ENCODE measurements at regions not wholly inside any gene's neighbourhood (a gene's known extent, or its start where the extent isn't known, plus 50 kb on each side); places are given as distances from the start of the nearest gene placed in this dataset.

DNA sequence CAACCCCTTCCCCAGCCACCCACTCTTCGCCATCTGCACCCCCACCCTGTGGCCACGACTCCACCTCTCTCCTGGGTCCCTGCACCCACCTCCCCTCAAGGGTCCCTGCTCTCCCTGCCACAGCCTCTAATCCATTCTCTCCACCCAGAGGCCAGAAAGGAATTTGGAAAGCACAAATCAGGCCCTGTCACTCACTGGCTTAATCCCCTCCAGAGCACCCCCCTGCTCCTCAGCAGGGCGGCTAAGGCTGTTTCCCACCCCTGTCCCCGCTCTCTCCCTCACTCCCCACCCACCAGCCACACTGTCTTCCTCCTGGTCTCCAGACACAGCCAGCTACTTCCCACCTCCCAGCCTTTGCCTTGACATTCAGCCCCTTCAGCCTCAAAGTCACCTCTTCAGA, 150.0 kb upstream of the LINGO1 start:
- Histone ChIP-seq H3K18ac (ENCODE audit: extremely low read depth, low read length) (peak overlapping the region; percentile 32; the same call in 1 of the 2 replicates), H3K27me3 (replicated peaks in 1 of 4; ENCODE audit: control insufficient read depth in 3 of 4, extremely low read depth in 1 of 4, insufficient read depth in 3 of 4, low read length in 3 of 4) (no peaks in the 10 kb centered on the region), H3K79me1 (ENCODE audit: low read depth, low read length) (no peaks in the 10 kb centered on the region), H3K23ac (ENCODE audit: insufficient read length) (no peak overlapping the region), H4K5ac (ENCODE audit: insufficient read length, low read depth, low read length) (no peak overlapping the region), H2AK5ac (ENCODE audit: low read depth, low read length) (no peak overlapping the region; the same call in 1 of the 2 replicates), H4K20me1 (replicated peaks in 1 of 2; ENCODE audit: control insufficient read depth in 1 of 2, insufficient read depth in 2 of 2, low read length in 2 of 2) (no peaks in the 10 kb centered on the region), H3K27ac (ENCODE audit: low read depth, low read length) (no peak overlapping the region), H3K4me3 (ENCODE audit: extremely low read depth in 1 of 4, insufficient read depth in 2 of 4, low read depth in 3 of 4, low read length in 4 of 4) (no peak overlapping the region), H3K56ac (replicated peaks; ENCODE audit: insufficient read length, low read depth, low read length) (no peak overlapping the region), H3K9me3 (ENCODE audit: insufficient read depth in 2 of 2, low read depth in 1 of 2, low read length in 1 of 2) (0 out of 4 replicates have a peak, but pooled peaks cover 0 to 3% of the 10 kb centered on the region in 2 experiments), H3K23me2 (ENCODE audit: low read depth, low read length) (0 out of 2 replicates have a peak, but pooled peaks cover 1% of the 10 kb centered on the region), H3K4me2 (ENCODE audit: insufficient read depth in 1 of 2, low read depth in 2 of 2, low read length in 2 of 2) (no peak overlapping the region), H3K14ac (ENCODE audit: insufficient read length) (no peak overlapping the region), H4K8ac (ENCODE audit: extremely low read depth, insufficient read depth, low read length) (no peak overlapping the region), H3K4ac (replicated peaks; ENCODE audit: insufficient read length, low read depth, low read length) (no peak overlapping the region), H3K36me3 (ENCODE audit: control insufficient read depth in 2 of 4, insufficient read depth in 4 of 4, low read length in 3 of 4) (no peaks in the 10 kb centered on the region), H2BK20ac (ENCODE audit: low read length) (peak overlapping the region; percentile 43; the same call in 1 of the 2 replicates), H2BK5ac (ENCODE audit: low read depth, low read length) (no peak overlapping the region), H2BK12ac (ENCODE audit: low read depth, low read length) (peak overlapping the region; percentile 27; the same call in 1 of the 2 replicates), H4K91ac (replicated peaks; ENCODE audit: insufficient read length, low read length) (no peak overlapping the region), H3K9ac (replicated peaks in 1 of 4; ENCODE audit: extremely low read depth in 1 of 4, low read depth in 3 of 4, low read length in 3 of 4) (no peak overlapping the region), H2BK120ac (replicated peaks; ENCODE audit: low read depth, low read length) (no peak overlapping the region), H3K4me1 (replicated peaks in 1 of 4; ENCODE audit: control insufficient read depth in 3 of 4, insufficient read depth in 4 of 4, low read length in 3 of 4) (peaks cover 0 to 10% (median 7%) of the 10 kb centered on the region in 4 experiments; a peak in 6 of 7 replicates), H2AFZ (ENCODE audit: low read length) (no peak overlapping the region), H2BK15ac (ENCODE audit: low read length) (no peak overlapping the region), H3K79me2 (ENCODE audit: control insufficient read depth in 1 of 2, insufficient read depth in 2 of 2, low read length in 2 of 2) (no peaks in the 10 kb centered on the region)
- WGBS, 2 experiments (ENCODE audit: extremely low coverage in 1 of 2, insufficient coverage in 1 of 2, insufficient read length in 1 of 2, insufficient replicate concordance in 2 of 2, low coverage in 1 of 2, low lambda C conversion rate in 2 of 2, missing lambda C conversion rate in 1 of 2) = 88% methylated on average over 4 of the region's 4 CpGs; no CpG with 5 or more reads in 1 of the 2 experiments
- POLR2A ChIA-PET (ENCODE audit: partially characterized antibody) = interaction anchor here (0.6 kb wide), 1 partner anchor 36 kb away, joined by 3 read pairs; no protein-coding TSS in a partner anchor
- no peak for DNase-seq (ENCODE audit: low read depth in 1 of 2, low spot score in 2 of 2)
- CTCF ChIA-PET (ENCODE audit: partially characterized antibody) = interaction anchor here (0.6 to 9.3 kb wide), 15 partner anchors 9 to 162 kb away, joined by 3 to 78 read pairs (median 16); no protein-coding TSS in a partner anchor
- no peak for FAIRE-seq
- TF ChIP-seq GABPA (IDR thresholded peaks at IDR 0.05; ENCODE audit: borderline replicate concordance, insufficient read depth, low read length) (no peak), SP4 (IDR thresholded peaks at IDR 0.05; ENCODE audit: low read length) (no peak), RBBP5 (IDR thresholded peaks at IDR 0.05; ENCODE audit: borderline replicate concordance, low read depth, low read length) (no peak), TEAD4 (IDR thresholded peaks at IDR 0.05; ENCODE audit: low read depth, low read length) (no peak), POU5F1 (IDR thresholded peaks at IDR 0.05; ENCODE audit: low read depth, low read length) (no peak), USF2 (IDR thresholded peaks at IDR 0.05; ENCODE audit: low read length) (no peak), KDM5A (IDR thresholded peaks at IDR 0.05; ENCODE audit: low read length) (no peak), EZH2 (IDR thresholded peaks at IDR 0.05; ENCODE audit: low read depth, low read length, severe bottlenecking) (no peak), BRCA1 (IDR thresholded peaks at IDR 0.05; ENCODE audit: low read depth, low read length) (no peak), SIX5 (IDR thresholded peaks at IDR 0.05; ENCODE audit: low read depth, low read length) (no peak), SAP30 (IDR thresholded peaks at IDR 0.05; ENCODE audit: insufficient read depth, insufficient replicate concordance, low read length) (no peak), SRF (IDR thresholded peaks at IDR 0.05; ENCODE audit: low read depth, low read length) (no peak), SUZ12 (IDR thresholded peaks at IDR 0.05; ENCODE audit: low read length) (no peak)

All from H1 (cell line).